Activated CD8-positive, alpha-beta T cell treated with anti-CD3 and anti-CD28 coated beads for 36 hours (primary cell): ENCODE measurements at regions not wholly inside any gene's neighbourhood (a gene's known extent, or its start where the extent isn't known, plus 50 kb on each side); places are given as distances from the start of the nearest gene placed in this dataset.

Source experiments
- ATAC-seq: fragments of 200-7000 bp; cut with Tn5 transposase; one replicate; pipeline ENCODE4 v1.10.0; 2021; ENCODE audit warnings: mild to moderate bottlenecking, moderate library complexity
- CTCF ChIA-PET: fragments of 350-600 bp; sonication (Branson Sonifier 250); formaldehyde crosslinking; loops from one replicate; lab custom pipeline; 2021; ENCODE audit warnings: antibody characterized with exemption; lab: Charles Lee
- POLR2A ChIA-PET: fragments of 350-600 bp; sonication (Branson Sonifier 250); formaldehyde crosslinking; loops from one replicate; lab custom pipeline; 2021; ENCODE audit warnings: antibody characterized with exemption; lab: Charles Lee
- DNase-seq: peaks from one replicate; pipeline ENCODE4 v3.0.0-alpha.2; 2020
- H3K27ac Mint-ChIP-seq: one replicate; pipeline ENCODE4 v1.8.0; 2021; ENCODE audit warnings: mild to moderate bottlenecking, mixed read lengths
- H3K27me3 Mint-ChIP-seq: one replicate; pipeline ENCODE4 v1.8.0; 2021; ENCODE audit warnings: mixed read lengths
- H3K36me3 Mint-ChIP-seq: one replicate; pipeline ENCODE4 v1.8.0; 2021; ENCODE audit warnings: low read depth, mixed read lengths
- H3K4me1 Mint-ChIP-seq: one replicate; pipeline ENCODE4 v1.8.0; 2021; ENCODE audit warnings: low read depth, mixed read lengths
- H3K4me3 Mint-ChIP-seq: one replicate; pipeline ENCODE4 v1.8.0; 2021; ENCODE audit warnings: mild to moderate bottlenecking, moderate library complexity, mixed read lengths
- H3K9me3 Mint-ChIP-seq: one replicate; pipeline ENCODE4 v1.8.0; 2021; ENCODE audit warnings: mixed read lengths
- CTCF ChIP-seq: fragments of 200-600 bp; IDR thresholded peaks from one replicate; pipeline ENCODE4 v1.8.0; 2022; ENCODE audit warnings: antibody characterized with exemption, mild to moderate bottlenecking
- intact Hi-C: fragments of 100-400 bp; cut with micrococcal nuclease; formaldehyde crosslinking; loops from one replicate; pipeline ENCODE4 v1.10.0; 2022

DNA sequence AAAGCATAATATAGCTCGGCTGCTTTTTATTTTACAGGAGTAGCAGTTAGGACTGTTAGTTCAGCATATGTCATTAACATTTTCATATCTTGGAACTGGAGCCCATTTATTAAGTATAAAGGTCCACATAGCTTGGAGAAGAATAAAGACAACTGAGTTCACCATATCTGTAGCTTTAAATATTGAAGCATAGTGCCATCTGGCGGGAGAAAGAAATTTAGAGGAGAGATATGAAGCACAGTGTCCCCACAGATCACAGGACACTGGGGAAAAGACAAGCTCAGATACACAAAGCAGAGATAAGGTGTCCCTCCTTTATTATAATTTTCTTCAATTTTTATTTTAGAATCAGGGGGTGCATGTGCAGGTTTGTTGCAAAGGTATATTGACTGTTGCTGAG lies 104.7 kb upstream of the FREM2 start:
- DNase-seq: peak; percentile 12
- Mint-ChIP-seq H3K4me3 (no peak overlapping the region), H3K36me3 (no peaks in the 10 kb centered on the region), H3K27ac (no peak overlapping the region), H3K27me3 (no peaks in the 10 kb centered on the region), H3K9me3 (no peaks in the 10 kb centered on the region), H3K4me1 (no peaks in the 10 kb centered on the region)
- intact Hi-C loops: no loop called here
- TF ChIP-seq CTCF: peak; percentile 40
- peak; percentile 39 for ATAC-seq
- ChIA-PET POLR2A (no interaction called here), CTCF (interaction anchor here (0.6 to 1.5 kb wide), 6 partner anchors 8 to 1506 kb away, joined by 3 to 7 read pairs (median 3); no protein-coding TSS in a partner anchor)

DNA sequence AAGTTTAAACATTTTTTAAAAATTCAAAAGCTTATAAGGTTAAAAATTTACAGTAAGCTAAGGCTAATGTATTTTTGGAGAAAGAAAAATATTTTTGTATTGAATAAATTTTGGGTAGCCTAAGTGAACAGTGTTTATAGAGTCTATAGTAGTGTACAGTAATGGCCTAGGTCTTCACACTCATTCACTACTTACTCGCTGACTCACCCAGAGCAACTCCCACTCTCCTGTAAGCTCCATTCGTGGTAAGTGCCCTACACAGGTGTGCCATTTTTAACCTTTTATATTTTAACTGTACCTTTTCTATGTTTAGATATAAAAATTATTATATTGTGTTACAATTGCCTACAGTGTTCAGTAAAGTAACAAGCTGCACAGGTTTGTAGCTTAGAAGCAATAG lies 96.6 kb upstream of the FREM2 start:
- ChIA-PET POLR2A (no interaction called here), CTCF (interaction anchor here (1.9 kb wide), 1 partner anchor 8 kb away, joined by 7 read pairs; no protein-coding TSS in a partner anchor)
- intact Hi-C loops: no loop called here
- Mint-ChIP-seq H3K4me1 (no peaks in the 10 kb centered on the region), H3K4me3 (no peak overlapping the region), H3K27me3 (no peaks in the 10 kb centered on the region), H3K36me3 (no peaks in the 10 kb centered on the region), H3K27ac (no peak overlapping the region), H3K9me3 (no peaks in the 10 kb centered on the region)
- ATAC-seq: no peak
- no peak for TF ChIP-seq CTCF
- no peak for DNase-seq

GRCh38 chr13:38590796-38591507 lies 95.9 kb upstream of the FREM2 start:
- Mint-ChIP-seq H3K4me1 (no peaks in the 10 kb centered on the region), H3K9me3 (no peaks in the 10 kb centered on the region), H3K27ac (no peak overlapping the region), H3K4me3 (no peak overlapping the region), H3K27me3 (no peaks in the 10 kb centered on the region), H3K36me3 (no peaks in the 10 kb centered on the region)
- TF ChIP-seq CTCF: no peak
- ChIA-PET CTCF (interaction anchor here (1.9 kb wide), 1 partner anchor 9 kb away, joined by 7 read pairs; no protein-coding TSS in a partner anchor), POLR2A (no interaction called here)
- intact Hi-C loops: no loop called here
- DNase-seq (no peak), ATAC-seq (no peak)

GRCh38 chr13:38602266-38602665 lies 84.6 kb upstream of the FREM2 start:
- ATAC-seq: no peak
- TF ChIP-seq CTCF: no peak
- H3K4me1 Mint-ChIP-seq: no peaks in the 10 kb centered on the region
- H3K36me3 Mint-ChIP-seq: no peaks in the 10 kb centered on the region
- no peak overlapping the region for H3K27ac Mint-ChIP-seq
- H3K9me3 Mint-ChIP-seq: no peaks in the 10 kb centered on the region
- ChIA-PET CTCF (no interaction called here), POLR2A (no interaction called here)
- H3K27me3 Mint-ChIP-seq: peaks cover 6% of the 10 kb centered on the region
- H3K4me3 Mint-ChIP-seq: no peak overlapping the region
- DNase-seq: no peak
- intact Hi-C loops: no loop called here

DNA sequence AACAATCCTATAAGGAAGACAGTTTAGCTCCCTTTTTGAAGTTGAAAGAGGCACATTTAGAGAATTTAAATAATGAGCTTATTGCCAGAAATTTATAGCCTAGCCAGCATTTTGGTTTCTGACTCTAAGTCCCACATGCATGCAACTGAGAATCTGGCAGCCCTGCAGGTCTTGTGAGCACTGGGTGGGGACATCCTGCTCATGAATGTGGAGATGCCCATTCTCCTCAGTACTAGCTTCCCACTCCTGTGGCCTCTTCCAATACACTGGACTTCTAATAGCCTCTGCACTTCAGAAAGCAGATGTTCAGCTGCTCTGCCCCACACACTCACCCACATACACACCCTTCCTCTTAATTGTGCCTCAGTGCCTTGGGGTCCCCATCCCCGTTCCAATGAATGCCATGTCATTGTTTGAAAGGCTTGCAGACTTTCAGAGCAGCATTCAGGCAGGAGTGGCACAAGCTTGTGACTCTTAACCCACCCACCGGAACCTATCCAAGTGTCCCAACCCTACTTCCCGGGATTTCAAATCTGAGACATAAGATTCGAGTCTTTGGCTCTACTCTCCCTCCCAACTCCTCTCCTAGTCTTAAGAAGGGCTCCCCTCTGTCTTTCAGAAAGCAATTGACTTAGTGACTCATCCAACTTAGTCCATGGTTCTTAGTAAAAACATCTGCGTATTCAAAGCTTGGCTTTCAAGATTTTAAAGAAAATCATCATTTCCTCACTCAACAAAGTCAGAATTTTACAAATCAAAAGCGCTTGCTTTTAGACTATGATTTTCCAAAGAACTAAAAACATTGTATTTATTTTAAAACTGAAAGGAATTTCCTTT lies 80.0 kb upstream of the FREM2 start:
- CTCF ChIA-PET: no interaction called here
- H3K4me3 Mint-ChIP-seq: no peak overlapping the region
- H3K36me3 Mint-ChIP-seq: no peaks in the 10 kb centered on the region
- H3K4me1 Mint-ChIP-seq: no peaks in the 10 kb centered on the region
- H3K9me3 Mint-ChIP-seq: no peaks in the 10 kb centered on the region
- no peak overlapping the region for H3K27ac Mint-ChIP-seq
- DNase-seq (no peak), ATAC-seq (no peak)
- no peaks in the 10 kb centered on the region for H3K27me3 Mint-ChIP-seq
- no peak for TF ChIP-seq CTCF
- intact Hi-C loops: no loop called here
- POLR2A ChIA-PET: no interaction called here
